NB4 (cell line): ENCODE measurements at regions not wholly inside any gene's neighbourhood (a gene's known extent, or its start where the extent isn't known, plus 50 kb on each side); places are given as distances from the start of the nearest gene placed in this dataset.

ENCODE experiments used
- POLR2A ChIP-seq: IDR thresholded peaks from 2 replicates; pipeline ENCODE4 v1.6.1; 2011; ENCODE audit warnings: mild to moderate bottlenecking; ENCODE audit not compliant: insufficient read length; ENCODE audit errors: extremely low read depth
- TF ChIP-seq, protein P1 (sequence below): IDR thresholded peaks from one replicate; pipeline ENCODE4 v1.5.1; 2012; ENCODE audit warnings: low read depth, low read length
- TF ChIP-seq, protein P2 (sequence below): IDR thresholded peaks from 2 replicates; pipeline ENCODE4 v1.6.1; 2011; ENCODE audit warnings: low read depth, low read length

DNA sequence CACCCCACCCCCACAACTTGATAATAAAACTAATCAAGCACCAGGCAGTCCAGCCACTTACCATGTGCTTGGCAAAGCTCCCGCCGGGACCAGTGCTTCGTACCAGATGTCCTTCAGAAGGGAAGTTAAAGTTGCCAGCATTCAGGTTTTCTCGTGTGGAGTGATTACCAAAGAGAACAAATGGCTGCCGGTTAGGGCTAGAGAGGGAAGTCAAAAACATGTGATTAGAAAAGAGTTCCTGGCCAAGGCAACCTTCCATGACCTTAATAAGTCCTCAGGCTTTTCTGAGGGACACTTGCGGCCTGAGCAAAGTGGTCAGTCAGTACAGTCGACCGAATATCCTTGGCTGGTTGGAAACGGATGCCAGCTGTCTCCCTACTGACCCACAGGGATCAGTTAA is 67.0 kb downstream of the DNAAF9 start:
- TF ChIP-seq, protein P1, sequence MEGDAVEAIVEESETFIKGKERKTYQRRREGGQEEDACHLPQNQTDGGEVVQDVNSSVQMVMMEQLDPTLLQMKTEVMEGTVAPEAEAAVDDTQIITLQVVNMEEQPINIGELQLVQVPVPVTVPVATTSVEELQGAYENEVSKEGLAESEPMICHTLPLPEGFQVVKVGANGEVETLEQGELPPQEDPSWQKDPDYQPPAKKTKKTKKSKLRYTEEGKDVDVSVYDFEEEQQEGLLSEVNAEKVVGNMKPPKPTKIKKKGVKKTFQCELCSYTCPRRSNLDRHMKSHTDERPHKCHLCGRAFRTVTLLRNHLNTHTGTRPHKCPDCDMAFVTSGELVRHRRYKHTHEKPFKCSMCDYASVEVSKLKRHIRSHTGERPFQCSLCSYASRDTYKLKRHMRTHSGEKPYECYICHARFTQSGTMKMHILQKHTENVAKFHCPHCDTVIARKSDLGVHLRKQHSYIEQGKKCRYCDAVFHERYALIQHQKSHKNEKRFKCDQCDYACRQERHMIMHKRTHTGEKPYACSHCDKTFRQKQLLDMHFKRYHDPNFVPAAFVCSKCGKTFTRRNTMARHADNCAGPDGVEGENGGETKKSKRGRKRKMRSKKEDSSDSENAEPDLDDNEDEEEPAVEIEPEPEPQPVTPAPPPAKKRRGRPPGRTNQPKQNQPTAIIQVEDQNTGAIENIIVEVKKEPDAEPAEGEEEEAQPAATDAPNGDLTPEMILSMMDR = no peak
- TF ChIP-seq, protein P2, sequence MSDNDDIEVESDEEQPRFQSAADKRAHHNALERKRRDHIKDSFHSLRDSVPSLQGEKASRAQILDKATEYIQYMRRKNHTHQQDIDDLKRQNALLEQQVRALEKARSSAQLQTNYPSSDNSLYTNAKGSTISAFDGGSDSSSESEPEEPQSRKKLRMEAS = no peak
- TF ChIP-seq POLR2A = no peak
